ENCODE measurements at regions not wholly inside any gene's neighbourhood (a gene's known extent, or its start where the extent isn't known, plus 50 kb on each side); places are given as distances from the start of the nearest gene placed in this dataset.

DNA sequence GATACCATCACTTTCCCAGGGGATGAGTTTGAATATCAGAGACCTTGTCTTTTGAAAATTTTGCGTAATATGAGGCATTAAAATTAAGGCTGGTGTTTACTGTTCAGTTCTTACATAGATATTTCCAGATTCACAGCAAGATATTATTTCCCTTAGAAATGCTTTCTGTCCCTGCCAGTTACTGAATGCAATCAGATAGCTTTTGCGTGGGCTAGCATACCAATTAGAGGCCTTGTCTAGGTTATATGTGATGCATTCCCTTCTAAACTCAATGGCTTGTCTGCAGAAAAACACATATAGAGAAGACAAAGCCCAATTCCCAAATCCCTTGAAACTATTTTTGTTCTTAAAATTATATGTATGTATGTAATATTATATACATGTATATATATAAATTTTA is 167.8 kb downstream of the RMST start:
- H3K4me3 ChIP-seq: no peak overlapping the region

DNA sequence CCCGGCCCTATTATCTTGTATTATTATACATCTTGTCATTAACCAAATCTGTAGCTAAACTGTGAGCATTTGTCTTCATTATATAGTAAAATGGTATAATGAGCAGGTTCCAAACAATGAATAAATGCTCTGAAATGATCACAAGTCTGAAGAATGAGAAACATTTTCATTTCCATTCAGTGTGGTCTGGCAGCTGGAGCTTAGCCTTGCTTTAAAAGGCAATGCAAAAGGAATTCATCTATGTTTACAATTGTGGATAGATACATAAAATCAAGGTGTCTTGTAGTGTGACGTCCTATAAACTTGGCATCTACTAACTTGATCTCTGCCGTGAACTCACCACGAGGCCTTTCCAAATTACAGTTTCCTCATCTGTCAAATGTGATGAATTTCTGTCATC is 168.3 kb downstream of the RMST start:
- no peaks in the 10 kb centered on the region for H3K27me3 Mint-ChIP-seq (ENCODE audit: insufficient read depth, low read depth)
- DNase-seq (ENCODE audit: low spot score): no peak
- Histone ChIP-seq H3K4me2 (no peak overlapping the region), H3K79me2 (ENCODE audit: low read depth) (no peaks in the 10 kb centered on the region), H3K27me3 (no peaks in the 10 kb centered on the region), H3K4me3 (no peak overlapping the region), H3K27ac (no peak overlapping the region), H3K36me3 (no peaks in the 10 kb centered on the region), H3K4me1 (peaks cover 9% of the 10 kb centered on the region), H3F3A (ENCODE audit: low read depth) (no peaks in the 10 kb centered on the region), H3K9me3 (ENCODE audit: low read depth) (no peaks in the 10 kb centered on the region), H4K20me1 (ENCODE audit: low read depth) (no peaks in the 10 kb centered on the region), H2AFZ (replicated peaks) (no peak overlapping the region), H3K9ac (no peak overlapping the region)
- H3K9me3 Mint-ChIP-seq: peaks cover 2% of the 10 kb centered on the region
- no peaks in the 10 kb centered on the region for H3K4me1 Mint-ChIP-seq
- no peak overlapping the region for H3K27ac Mint-ChIP-seq
- H3K4me3 Mint-ChIP-seq: no peak overlapping the region
- H3K36me3 Mint-ChIP-seq: no peaks in the 10 kb centered on the region
- TF ChIP-seq, protein P1, sequence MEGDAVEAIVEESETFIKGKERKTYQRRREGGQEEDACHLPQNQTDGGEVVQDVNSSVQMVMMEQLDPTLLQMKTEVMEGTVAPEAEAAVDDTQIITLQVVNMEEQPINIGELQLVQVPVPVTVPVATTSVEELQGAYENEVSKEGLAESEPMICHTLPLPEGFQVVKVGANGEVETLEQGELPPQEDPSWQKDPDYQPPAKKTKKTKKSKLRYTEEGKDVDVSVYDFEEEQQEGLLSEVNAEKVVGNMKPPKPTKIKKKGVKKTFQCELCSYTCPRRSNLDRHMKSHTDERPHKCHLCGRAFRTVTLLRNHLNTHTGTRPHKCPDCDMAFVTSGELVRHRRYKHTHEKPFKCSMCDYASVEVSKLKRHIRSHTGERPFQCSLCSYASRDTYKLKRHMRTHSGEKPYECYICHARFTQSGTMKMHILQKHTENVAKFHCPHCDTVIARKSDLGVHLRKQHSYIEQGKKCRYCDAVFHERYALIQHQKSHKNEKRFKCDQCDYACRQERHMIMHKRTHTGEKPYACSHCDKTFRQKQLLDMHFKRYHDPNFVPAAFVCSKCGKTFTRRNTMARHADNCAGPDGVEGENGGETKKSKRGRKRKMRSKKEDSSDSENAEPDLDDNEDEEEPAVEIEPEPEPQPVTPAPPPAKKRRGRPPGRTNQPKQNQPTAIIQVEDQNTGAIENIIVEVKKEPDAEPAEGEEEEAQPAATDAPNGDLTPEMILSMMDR (IDR thresholded peaks at IDR 0.05): no peak
- TF ChIP-seq EZH2 (IDR thresholded peaks at IDR 0.05) (no peak), EZH2phosphoT487 (IDR thresholded peaks at IDR 0.05) (no peak)

More for the DNA sequence above, 167.8 kb downstream of the RMST start:
- Mint-ChIP-seq H3K9me3 (peaks cover 2% of the 10 kb centered on the region), H3K36me3 (no peaks in the 10 kb centered on the region), H3K27ac (no peak overlapping the region), H3K4me1 (no peaks in the 10 kb centered on the region), H3K4me3 (no peak overlapping the region), H3K27me3 (ENCODE audit: insufficient read depth, low read depth) (no peaks in the 10 kb centered on the region)
- Histone ChIP-seq H3K27ac (no peak overlapping the region), H3K9me3 (ENCODE audit: low read depth) (no peaks in the 10 kb centered on the region), H2AFZ (replicated peaks) (no peak overlapping the region), H3K4me2 (no peak overlapping the region), H3K4me1 (peaks cover 9% of the 10 kb centered on the region), H4K20me1 (ENCODE audit: low read depth) (no peaks in the 10 kb centered on the region), H3K79me2 (ENCODE audit: low read depth) (no peaks in the 10 kb centered on the region), H3K9ac (no peak overlapping the region), H3F3A (ENCODE audit: low read depth) (no peaks in the 10 kb centered on the region), H3K36me3 (no peaks in the 10 kb centered on the region), H3K27me3 (no peaks in the 10 kb centered on the region)
- DNase-seq (ENCODE audit: low spot score): no peak
- TF ChIP-seq, protein P1 (IDR thresholded peaks at IDR 0.05): no peak
- no peak for TF ChIP-seq EZH2 (IDR thresholded peaks at IDR 0.05)
- no peak for TF ChIP-seq EZH2phosphoT487 (IDR thresholded peaks at IDR 0.05)

DNA sequence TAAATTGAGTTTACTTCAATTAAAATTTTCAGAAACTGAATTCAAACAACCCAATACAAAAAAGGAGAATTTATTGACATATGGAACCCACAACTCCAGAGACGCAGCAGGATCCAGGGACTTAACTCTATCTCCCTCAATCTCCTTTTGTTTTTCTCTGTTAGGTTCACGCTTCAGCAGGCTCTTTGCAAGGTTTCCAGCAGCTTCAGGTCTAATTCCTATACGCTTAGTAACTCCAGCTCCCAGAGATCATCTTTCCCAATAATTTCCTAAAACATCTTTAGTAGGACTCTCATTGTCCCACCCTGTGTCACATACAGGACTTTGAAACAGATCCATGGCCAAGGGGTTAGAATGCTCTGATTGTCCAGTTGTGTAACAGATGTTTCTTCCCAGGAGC is 175.2 kb downstream of the RMST start:
- Histone ChIP-seq H3K27ac (no peak overlapping the region), H3F3A (ENCODE audit: low read depth) (peaks cover 9% of the 10 kb centered on the region), H3K4me3 (no peak overlapping the region), H3K79me2 (ENCODE audit: low read depth) (no peaks in the 10 kb centered on the region), H2AFZ (replicated peaks) (no peak overlapping the region), H3K36me3 (no peaks in the 10 kb centered on the region), H3K27me3 (no peaks in the 10 kb centered on the region), H4K20me1 (ENCODE audit: low read depth) (no peaks in the 10 kb centered on the region), H3K9me3 (ENCODE audit: low read depth) (no peaks in the 10 kb centered on the region), H3K4me1 (peaks cover 40% of the 10 kb centered on the region), H3K9ac (no peak overlapping the region), H3K4me2 (peak overlapping the region; percentile 69)
- Mint-ChIP-seq H3K4me1 (peaks cover 22% of the 10 kb centered on the region), H3K27ac (no peak overlapping the region), H3K27me3 (ENCODE audit: insufficient read depth, low read depth) (peaks cover 3% of the 10 kb centered on the region), H3K4me3 (no peak overlapping the region), H3K9me3 (peaks cover 2% of the 10 kb centered on the region), H3K36me3 (no peaks in the 10 kb centered on the region)
- DNase-seq (ENCODE audit: low spot score): peak; percentile 88
- peak; percentile 64 for TF ChIP-seq EZH2phosphoT487 (IDR thresholded peaks at IDR 0.05)
- TF ChIP-seq, protein P1 (IDR thresholded peaks at IDR 0.05): no peak
